ENCODE measurements at regions not wholly inside any gene's neighbourhood (a gene's known extent, or its start where the extent isn't known, plus 50 kb on each side); places are given as distances from the start of the nearest gene placed in this dataset.

- Histone ChIP-seq H2BK12ac (ENCODE audit: low read depth, low read length) (no peak overlapping the region), H2BK5ac (ENCODE audit: low read depth, low read length) (no peak overlapping the region), H4K8ac (ENCODE audit: extremely low read depth, insufficient read depth, low read length) (no peak overlapping the region), H4K20me1 (replicated peaks in 1 of 2; ENCODE audit: control insufficient read depth in 1 of 2, insufficient read depth in 2 of 2, low read length in 2 of 2) (no peaks in the 10 kb centered on the region), H3K79me2 (ENCODE audit: control insufficient read depth in 1 of 2, insufficient read depth in 2 of 2, low read length in 2 of 2) (no peaks in the 10 kb centered on the region), H3K9me3 (ENCODE audit: insufficient read depth in 2 of 2, low read depth in 1 of 2, low read length in 1 of 2) (no peaks in the 10 kb centered on the region), H3K27me3 (replicated peaks in 1 of 4; ENCODE audit: control insufficient read depth in 3 of 4, extremely low read depth in 1 of 4, insufficient read depth in 3 of 4, low read length in 3 of 4) (no peaks in the 10 kb centered on the region), H2BK15ac (ENCODE audit: low read length) (no peak overlapping the region), H3K4me2 (ENCODE audit: insufficient read depth in 1 of 2, low read depth in 2 of 2, low read length in 2 of 2) (no peak overlapping the region), H3K9ac (replicated peaks in 1 of 4; ENCODE audit: extremely low read depth in 1 of 4, low read depth in 3 of 4, low read length in 3 of 4) (no peak overlapping the region), H3K27ac (ENCODE audit: low read depth, low read length) (no peak overlapping the region), H4K5ac (ENCODE audit: insufficient read length, low read depth, low read length) (no peak overlapping the region), H3K4me3 (ENCODE audit: extremely low read depth in 1 of 4, insufficient read depth in 2 of 4, low read depth in 3 of 4, low read length in 4 of 4) (no peak overlapping the region), H2AK5ac (ENCODE audit: low read depth, low read length) (no peak overlapping the region), H2BK120ac (replicated peaks; ENCODE audit: low read depth, low read length) (no peak overlapping the region), H3K23ac (ENCODE audit: insufficient read length) (no peak overlapping the region), H2AFZ (ENCODE audit: low read length) (no peak overlapping the region), H3K36me3 (ENCODE audit: control insufficient read depth in 2 of 4, insufficient read depth in 4 of 4, low read length in 3 of 4) (no peaks in the 10 kb centered on the region), H4K91ac (replicated peaks; ENCODE audit: insufficient read length, low read length) (no peak overlapping the region), H2BK20ac (ENCODE audit: low read length) (no peak overlapping the region), H3K23me2 (ENCODE audit: low read depth, low read length) (no peaks in the 10 kb centered on the region), H3K4ac (replicated peaks; ENCODE audit: insufficient read length, low read depth, low read length) (no peak overlapping the region), H3K18ac (ENCODE audit: extremely low read depth, low read length) (no peak overlapping the region), H3K56ac (replicated peaks; ENCODE audit: insufficient read length, low read depth, low read length) (no peak overlapping the region), H3K14ac (ENCODE audit: insufficient read length) (no peak overlapping the region), H3K79me1 (ENCODE audit: low read depth, low read length) (no peaks in the 10 kb centered on the region), H3K4me1 (replicated peaks in 1 of 4; ENCODE audit: control insufficient read depth in 3 of 4, insufficient read depth in 4 of 4, low read length in 3 of 4) (no peaks in the 10 kb centered on the region)
- CTCF ChIA-PET (ENCODE audit: partially characterized antibody) = interaction anchor here (0.7 to 1.3 kb wide), 2 partner anchors 15 to 24 kb away, joined by 4 to 7 read pairs; no protein-coding TSS in a partner anchor
- POLR2A ChIA-PET (ENCODE audit: partially characterized antibody) = no interaction called here
- 90% methylated on average over 3 of the region's 3 CpGs; no CpG with 5 or more reads in 1 of the 2 experiments for WGBS, 2 experiments (ENCODE audit: extremely low coverage in 1 of 2, insufficient coverage in 1 of 2, insufficient read length in 1 of 2, insufficient replicate concordance in 2 of 2, low coverage in 1 of 2, low lambda C conversion rate in 2 of 2, missing lambda C conversion rate in 1 of 2)
- no peak for DNase-seq (ENCODE audit: low read depth in 1 of 2, low spot score in 2 of 2)
- FAIRE-seq = no peak
- TF ChIP-seq CHD7 (IDR thresholded peaks at IDR 0.05; ENCODE audit: insufficient replicate concordance, low read length) = no peak
Measured at GRCh38 chr2:34037157-34037556, 438.1 kb upstream of the FAM98A start.

Measured in H1 (cell line).